Fibroblast of upper back skin (primary cell): ENCODE measurements at regions not wholly inside any gene's neighbourhood (a gene's known extent, or its start where the extent isn't known, plus 50 kb on each side); places are given as distances from the start of the nearest gene placed in this dataset.

Source experiments
- DNase-seq: peaks from one replicate; pipeline ENCODE4 v3.0.0-alpha.2; 2013

DNA sequence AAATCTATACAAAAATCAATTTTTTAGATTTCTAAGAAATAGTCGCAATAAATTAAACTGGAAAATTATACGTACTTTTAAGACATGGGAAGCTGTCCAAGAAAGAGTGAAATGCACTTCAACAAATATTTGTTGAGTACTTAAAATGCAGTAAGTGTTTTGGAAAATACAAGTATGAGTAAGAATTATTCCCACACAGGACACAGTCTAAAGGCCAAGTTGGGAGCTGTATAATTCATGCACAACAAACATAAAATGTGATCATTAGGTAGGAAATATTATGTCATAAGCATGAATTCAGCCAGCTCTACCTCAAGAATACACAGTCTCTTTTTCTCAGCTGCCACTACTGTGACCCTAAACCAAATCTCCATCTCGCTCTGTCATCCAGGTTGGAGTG lies 267.6 kb downstream of the CNTN3 start:
- no peak for DNase-seq

DNA sequence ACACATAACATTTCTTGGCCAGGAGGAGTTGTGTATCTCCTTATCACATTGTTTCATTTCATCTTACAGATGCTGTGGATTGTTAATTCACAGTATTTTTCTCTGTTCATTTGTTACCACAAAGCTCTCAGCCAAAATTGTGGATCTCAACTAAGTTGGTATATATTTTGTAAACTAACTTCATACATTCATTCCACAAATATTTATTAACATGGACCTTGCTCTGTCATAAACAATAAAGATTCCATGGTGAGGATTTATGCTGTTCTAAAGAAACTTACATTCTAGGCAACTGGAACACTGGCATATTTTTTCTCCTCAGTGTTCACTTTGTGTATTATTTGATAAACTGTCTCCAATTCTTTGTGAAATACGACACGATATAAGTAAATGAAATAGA lies 268.8 kb downstream of the CNTN3 start:
- DNase-seq = no peak

DNA sequence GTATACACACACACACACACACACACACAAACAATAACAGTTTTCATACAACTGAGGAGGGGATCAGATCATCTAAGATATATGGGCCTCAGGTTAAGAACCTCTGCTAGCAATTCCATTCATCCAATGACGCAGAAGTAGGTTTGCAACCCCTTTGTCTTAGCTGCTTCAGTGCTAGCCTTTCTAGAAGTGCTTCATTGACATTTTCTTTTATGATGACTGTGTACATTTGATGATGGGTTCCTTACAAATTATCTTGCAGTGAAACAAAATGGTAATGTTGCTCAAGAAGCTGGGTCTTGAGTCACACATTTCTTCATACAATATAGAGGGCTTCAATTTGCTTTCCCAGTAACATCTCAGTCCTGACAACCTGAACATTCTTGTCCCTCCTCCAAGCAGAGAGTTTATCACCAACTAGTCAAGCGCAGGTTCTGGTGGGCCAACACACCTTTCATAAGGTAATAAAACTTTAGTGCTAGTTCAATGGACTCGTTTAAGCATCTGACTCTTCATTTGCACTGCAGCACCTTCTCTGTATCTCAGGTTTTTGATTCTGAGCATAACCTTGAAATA lies 269.5 kb downstream of the CNTN3 start:
- no peak for DNase-seq

DNA sequence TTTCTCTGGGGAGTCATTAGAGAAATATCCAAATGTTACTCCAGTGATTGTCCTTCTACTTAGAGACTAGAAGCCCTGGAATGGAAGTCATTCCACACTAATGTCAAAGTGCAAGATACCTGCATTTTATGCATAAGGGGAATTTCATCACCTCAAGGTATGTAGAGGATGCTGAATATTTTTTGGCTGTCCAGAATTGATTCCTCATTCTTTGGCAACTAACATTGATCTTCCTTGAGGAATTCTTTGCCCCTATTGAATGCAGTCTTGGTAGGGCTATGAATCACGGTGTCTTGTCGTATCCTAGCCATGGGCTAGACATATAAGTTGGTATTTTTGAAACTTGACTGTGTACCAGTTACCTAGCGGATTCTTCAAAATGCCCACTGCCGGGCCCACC lies 271.1 kb downstream of the CNTN3 start:
- no peak for DNase-seq

DNA sequence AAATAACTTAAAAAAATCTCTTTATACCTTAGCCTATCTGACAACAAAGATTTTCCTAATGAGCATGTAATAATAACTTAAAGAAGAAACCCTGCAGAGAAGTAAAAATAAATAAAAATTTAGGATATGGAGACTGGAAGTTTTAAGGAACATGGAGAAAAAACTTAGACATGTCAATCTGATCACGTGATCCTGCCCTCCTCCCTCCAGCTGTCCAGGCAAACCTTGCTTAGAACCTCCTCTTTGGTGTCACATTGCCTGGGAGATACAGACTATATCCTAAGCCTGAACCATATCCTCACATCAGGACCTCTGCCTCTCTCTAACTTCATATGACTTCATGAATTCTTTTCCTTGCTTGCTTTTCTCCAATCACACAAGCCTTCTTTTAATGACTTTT lies 275.5 kb downstream of the CNTN3 start:
- no peak for DNase-seq

DNA sequence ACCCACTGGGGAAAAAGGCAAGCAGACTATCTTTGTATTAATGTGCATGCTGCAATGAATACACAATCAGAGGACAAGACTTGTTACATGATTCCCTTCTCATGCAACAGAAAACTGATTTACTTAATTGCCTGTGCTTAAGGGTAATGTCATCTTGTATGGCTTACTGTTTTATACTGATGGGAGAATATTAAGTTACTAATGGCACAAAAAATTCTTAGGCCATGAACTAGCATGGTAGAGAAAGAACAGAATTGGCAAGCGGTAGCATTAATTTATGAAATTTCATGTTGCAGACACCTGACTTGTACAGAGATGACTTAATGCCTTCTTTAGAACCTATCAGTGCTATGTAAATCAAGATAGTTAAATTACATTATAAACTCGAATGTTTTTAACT lies 282.3 kb downstream of the CNTN3 start:
- DNase-seq = no peak

DNA sequence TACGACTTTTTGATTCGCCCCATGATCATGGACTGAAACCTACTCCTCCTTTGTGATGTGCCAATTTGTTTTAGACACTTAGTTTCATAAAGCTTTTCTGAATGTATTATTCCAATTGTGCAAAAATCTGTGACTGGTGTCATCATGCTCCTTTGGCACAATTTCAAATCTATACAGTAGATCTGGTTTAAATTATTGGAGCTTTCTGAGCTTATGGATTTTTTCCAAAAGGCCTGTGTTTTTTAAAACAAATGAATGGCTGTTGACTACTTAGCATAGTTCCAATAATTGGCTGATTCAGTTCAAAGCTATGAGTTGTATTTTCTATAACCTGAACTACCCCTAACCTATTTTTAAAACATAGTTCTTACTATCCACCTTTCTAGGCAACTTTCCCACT lies 282.7 kb downstream of the CNTN3 start:
- peak; percentile 69 for DNase-seq

DNA sequence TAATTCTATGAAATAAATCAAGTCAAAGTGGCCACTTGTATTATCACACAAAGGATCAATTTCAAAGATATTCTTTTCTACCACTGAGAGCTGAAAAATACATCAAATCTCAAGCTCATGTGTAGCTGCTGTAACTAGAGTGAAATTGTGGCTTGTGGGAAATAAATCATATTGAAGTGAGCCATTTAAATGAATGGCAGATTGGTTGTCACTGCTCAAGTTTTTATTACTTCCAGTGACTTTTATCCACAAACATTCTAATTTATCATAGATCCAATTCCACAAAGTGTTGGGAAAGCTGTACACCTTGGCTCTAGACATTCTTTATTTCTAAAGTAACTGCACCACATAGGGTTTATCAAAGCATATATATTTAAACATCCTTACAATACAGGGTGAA lies 285.4 kb downstream of the CNTN3 start:
- no peak for DNase-seq

DNA sequence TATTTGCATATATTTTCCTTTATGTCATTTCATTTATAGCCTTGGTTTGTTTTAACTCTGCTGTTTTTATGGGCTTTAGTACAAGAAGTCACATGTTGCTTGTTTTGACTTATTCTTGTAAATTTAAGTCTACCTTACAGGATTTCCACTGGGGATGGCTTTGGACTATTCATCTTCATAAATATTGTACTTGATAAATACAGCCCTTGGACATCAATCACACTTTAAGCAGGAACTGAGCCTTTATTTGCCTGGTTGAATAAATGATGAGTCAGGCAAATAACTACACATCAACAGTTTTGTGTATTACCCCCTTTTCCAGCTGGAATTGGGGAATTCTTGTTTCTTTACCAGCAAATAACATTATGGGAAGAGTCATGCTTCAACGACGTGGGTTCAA lies 286.0 kb downstream of the CNTN3 start:
- DNase-seq = no peak

DNA sequence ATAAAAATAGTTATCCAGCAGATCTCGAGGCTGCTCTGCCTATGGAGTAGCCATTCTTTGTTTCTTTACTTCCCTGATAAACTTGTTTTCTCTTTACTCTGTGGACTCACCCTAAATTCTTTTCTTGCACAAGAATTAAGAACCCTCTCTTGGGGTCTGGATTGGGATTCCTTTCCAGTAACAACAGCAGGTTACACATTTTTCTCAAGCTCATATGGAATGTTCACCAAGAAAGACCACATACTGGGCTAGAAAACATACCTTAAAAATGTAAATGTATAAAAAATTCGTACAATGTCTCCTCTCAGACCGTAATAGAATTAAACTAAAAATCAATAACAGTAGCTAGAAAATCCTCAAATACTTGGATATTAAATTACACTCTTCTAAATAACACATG lies 299.2 kb downstream of the CNTN3 start:
- DNase-seq = peak; percentile 52

DNA sequence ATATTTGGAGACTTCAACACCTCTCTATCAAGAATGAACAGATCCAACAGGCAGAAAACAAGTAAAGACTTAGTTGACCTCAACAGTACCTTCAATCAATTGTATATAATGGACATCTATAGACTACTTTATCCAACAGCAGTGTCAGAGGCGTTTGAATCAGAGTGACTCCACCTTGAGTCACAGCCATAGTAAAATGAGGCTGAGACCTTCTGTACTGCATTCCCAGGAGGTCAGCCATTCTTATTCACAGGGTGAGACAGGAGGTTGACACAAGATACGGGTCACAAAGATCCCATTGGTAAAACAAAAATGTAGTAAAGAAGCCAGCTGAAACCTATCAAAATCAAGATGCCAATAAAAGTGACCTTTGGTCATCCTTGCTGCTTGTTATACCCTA lies 299.8 kb downstream of the CNTN3 start:
- DNase-seq = no peak

DNA sequence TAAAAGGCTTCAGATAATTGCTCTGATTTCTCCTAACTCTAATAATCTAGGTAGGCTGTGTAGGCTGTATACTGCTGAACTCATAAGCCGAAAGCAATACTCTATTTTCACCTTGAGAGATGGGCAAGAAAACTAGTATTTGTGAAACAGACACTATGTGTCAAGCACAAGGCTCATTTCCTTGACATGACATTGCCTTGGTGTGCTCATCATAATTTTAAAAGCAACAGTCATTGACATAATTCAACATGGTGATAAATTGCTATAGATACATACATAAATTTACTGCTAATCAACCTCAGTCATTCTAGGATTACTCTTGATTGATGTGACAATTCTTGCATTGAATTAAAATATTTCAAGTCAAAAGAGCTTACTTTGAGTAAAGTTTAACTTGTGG lies 304.7 kb downstream of the CNTN3 start:
- no peak for DNase-seq

DNA sequence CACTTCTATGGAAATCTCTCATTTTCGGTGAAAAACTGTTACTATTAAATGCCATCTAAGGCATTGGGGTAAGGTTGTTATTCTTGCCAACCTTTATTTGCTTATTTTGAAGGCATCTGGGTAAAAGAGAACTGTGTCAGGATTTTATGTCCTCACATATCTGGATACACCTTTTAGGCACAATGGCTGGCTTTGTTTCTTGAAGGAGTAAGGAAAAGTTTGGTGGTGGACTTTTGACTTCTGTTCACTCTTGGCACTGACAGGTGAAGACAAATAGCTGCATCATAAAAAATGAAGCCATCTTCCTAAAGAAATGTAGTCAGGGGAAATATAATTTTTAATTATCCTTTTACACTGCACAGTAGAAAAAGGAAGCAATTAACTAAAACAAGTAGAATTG lies 310.0 kb downstream of the CNTN3 start:
- no peak for DNase-seq

DNA sequence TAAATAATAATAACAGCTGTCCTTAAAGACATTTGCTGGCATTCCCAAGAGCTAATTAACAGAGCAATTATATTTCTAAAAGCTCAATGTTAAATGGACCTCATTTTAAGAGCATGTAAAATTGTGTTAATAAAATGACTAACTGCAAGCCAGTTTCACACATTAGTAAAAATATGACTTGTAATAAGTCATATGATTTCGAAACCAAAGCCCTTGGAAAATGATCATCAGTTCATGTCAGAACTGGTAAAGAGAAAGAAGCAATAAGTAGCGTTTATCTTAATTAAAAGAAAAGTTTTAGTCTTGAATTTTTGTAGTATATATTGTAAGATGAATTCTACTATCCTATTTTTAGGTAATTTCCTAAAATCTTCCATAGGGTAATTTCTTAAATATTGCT lies 310.7 kb downstream of the CNTN3 start:
- no peak for DNase-seq

DNA sequence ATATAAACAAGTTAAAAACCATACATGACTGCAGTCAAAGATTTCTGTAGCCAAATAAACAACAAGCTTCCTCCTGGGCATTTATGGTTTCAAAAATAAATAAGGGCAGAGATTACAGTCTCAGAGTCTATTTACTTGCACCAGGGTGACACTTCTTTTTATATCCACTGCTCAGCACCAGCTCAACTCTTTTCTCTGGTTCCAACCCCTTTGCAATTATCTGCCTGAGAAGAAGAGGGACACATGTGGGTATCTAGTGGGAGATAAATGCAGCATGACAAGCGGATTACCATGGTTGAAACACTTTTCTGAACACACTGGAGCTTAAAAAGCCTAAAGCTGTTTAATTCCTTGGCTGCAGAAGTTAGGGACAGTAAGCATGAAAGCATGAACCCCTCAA lies 311.5 kb downstream of the CNTN3 start:
- DNase-seq = no peak

DNA sequence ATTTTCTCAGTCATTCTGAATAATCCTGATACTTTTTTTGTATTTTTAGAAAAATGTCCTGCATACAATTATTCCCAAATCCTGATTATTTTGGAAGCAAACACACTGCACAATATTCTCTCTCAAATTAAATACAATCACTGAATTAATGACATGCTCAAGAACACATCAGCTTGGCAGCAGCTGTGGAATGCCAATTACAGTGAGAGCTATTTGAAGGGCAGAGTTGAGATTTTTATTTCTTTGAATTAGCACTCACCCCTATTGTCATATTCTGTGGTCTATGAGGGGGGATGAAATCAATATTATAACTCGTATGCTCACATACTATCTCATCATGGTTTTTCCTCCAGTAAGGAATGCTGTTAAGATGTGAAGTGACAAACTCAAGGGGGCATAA lies 312.2 kb downstream of the CNTN3 start:
- no peak for DNase-seq

DNA sequence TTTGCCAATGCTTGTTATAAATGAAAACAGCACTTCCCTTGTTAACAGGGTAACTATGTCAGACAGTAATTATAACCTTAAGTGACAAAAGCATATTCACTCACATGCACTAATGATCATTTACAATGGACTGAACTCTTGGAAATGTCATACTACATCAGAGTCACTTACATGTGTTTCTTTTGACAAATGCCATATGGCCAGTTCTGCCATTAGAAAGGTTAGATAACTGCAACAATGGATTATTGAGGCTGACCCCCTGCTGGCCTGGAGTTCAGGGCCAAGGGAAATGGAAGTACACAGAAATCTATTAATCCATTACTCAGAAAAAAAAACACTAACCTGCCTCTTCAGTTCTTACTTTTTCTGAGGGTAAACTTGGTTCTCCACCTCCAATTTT lies 313.4 kb downstream of the CNTN3 start:
- DNase-seq = no peak

DNA sequence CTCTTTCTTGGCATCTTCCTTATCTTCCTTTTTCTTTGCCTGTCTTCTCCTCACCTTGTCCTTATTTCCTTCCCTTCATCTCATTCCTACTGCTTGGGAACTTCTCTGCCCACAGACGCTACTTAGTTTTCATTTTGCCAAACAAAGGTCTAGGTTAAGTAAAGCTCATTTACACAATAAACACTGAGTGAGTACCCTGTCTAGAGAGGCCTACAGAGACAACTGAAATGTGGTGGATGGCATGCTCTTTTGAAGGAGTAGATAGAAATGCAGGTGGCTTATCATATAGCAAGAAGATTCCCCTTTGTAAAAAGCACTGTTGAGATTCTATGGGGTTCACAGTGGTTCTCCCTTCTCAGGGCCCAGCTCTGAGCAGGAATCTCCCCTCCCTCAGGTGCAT lies 319.0 kb downstream of the CNTN3 start:
- no peak for DNase-seq

DNA sequence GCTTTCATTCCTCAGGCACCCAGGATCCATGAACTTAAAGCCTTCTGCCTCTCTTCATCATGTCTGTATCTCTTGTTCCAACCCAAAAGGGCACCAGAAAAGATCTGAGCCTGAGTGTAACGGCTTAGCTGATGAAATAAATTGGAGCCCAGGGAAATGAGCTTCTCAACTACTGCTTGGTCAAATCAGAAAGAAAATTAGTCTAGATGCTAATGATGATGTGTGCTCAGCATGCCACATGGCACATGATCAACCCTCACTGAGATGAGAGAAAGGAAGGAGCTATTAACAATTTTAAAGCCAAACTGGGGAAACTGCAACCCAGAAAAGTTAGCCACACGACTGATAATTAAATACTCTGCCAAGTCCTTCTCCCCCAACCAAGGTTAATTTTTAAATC lies 325.7 kb downstream of the CNTN3 start:
- no peak for DNase-seq

DNA sequence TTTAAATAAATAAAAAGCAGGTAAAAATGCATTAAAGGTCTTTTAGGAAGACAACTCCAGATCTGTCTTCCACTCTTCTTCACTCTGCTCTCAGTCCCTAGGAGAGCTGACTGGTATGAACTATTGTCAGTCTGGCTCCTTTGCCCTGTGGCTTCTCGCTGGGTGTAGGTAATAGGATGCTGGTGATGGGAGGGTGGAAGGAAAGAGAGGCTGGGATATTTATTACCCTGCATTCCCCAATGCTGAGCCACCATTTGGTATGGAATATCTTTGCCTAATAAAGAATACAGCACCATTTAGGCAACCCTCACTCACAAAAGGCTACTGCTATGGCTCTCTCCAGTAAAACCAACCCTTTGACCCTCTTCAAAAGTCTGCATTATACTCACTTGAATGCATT lies 326.9 kb downstream of the CNTN3 start:
- DNase-seq = peak; percentile 69

DNA sequence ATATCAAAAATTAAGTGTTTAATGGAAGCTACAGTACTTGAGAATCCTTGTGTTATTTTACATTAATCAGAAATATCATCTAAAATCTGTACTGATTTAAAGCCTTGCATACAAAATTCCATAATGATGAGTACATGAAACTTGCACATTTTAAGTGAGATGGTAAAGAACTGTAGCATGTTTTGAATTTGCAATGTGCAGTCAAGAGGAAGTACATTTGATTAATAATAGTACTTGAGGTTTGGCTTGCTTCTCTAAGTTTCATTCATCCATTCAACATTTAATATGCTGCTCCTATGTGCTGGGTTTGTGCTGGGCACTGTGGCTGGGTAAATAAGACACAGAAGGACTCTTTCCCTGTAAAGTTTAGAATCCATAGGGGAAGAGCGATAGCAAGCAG lies 332.3 kb downstream of the CNTN3 start:
- peak; percentile 74 for DNase-seq

DNA sequence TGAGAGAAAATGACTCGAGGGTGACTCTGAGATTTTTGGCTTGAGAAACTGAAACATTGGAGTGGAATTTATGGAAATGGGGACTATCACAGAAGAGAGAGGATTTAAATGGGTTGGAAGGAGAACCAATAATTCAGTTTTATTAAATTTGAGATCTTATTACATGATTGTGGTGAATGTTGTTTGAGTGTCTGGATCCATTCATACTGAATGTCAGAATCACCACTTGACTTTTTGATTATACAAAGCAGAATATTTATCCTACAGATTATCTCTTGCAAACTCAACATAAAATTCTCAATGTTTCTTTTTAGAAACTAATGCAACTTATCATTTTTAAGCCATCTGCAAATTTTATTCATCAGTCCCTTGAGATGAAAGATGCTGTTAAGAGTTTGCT lies 332.8 kb downstream of the CNTN3 start:
- peak; percentile 24 for DNase-seq

DNA sequence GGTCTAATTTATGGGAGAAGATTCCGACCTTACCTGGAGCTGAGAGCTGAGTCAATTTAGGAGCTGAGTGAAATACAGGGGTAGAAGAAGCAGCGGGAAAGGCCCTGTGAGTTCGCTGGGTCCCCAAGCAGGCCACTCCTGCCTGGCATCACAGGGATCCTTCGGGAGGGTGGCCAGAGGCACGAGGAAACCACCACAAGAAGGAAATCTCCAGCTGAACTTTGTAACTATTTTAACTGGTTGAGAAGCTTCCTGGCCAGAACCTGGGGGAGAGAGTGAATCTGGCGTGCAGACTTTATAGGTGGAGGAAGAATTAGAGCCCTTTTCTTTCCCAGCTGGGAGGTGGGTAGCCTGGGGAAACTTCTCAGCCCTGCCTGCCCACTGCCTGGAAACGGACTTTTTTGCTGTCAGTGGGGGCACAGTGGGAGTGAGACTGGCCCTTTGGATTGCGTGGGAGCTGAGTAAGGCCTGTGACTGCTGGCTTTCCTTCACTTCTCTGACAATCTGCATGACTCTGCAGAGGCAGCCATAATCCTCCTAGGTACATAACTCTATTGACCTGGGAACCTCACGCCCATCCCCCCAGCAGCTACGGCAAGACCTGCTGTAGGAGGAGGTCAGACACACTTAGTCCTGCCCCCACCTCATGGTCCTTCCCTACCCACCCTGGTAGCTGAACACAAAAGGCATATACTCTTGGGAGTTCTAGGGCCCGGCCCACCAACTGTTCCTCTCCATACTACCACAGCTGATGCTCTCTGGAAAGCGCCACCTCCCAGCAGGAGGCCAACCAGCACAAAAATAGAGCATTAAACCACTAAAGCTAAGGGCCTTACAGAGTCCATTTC lies 340.7 kb downstream of the CNTN3 start:
- DNase-seq = no peak

DNA sequence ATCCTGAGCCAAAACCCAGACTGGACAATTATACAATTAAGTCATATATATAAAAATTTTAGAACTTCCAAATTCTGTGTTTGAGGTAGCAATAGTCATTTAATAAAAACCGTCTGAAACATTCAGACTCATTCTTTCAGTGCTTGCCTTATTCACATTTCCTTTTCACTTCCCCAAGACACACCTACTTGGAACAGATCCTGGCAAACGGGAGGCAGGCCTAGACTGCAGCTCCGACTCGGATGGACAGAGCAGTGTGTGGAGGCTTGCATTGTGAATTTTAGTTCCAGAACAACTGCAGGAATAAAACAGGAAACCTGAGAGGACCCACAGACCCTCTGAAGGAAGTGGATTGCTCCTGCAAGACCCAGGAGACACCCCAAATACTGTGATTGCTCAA lies 341.4 kb downstream of the CNTN3 start:
- DNase-seq = peak; percentile 68

DNA sequence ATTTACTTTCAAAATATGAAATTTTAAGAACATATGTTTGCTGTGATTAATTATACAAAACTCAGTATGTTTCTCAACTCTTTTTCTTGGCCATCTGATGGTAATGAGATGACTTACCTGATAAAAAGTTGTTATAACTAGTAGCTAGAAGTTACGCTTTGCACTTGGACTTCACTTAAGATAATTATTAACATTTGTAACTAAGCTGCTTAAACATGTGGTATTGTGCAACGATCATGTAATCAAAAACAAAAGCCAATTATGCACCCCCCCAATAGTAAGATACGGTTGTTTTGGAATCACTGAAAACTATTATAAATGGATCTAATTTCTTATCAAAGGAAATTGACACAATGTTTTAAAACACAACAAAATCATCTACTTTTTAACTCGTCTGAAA lies 342.9 kb downstream of the CNTN3 start:
- DNase-seq = no peak
